HCT116 (cell line): ENCODE measurements at regions not wholly inside any gene's neighbourhood (a gene's known extent, or its start where the extent isn't known, plus 50 kb on each side); places are given as distances from the start of the nearest gene placed in this dataset.

ENCODE experiments used
- ATAC-seq: fragments of 200-7000 bp; cut with Tn5 transposase; 2 replicates; pipeline ENCODE4 v1.9.1; 2020; ENCODE audit warnings: mild to moderate bottlenecking, moderate library complexity
- BruUV-seq: library from RNA; stranded (reverse); fragments of 400-500 nt; replicated peaks from 2 replicates; lab custom pipeline; 2021; lab: Mats Ljungman, UMichigan
- CTCF ChIA-PET: fragments of 300-600 bp; sonication (Branson Sonifier 250); formaldehyde crosslinking; loops from one replicate; lab custom pipeline; 2021; ENCODE audit warnings: antibody characterized with exemption; lab: Charles Lee
- POLR2A ChIA-PET: fragments of 300-600, 350-600 bp; sonication (Branson Sonifier 250); formaldehyde crosslinking; loops from one replicate; lab custom pipeline; 2021; ENCODE audit warnings: antibody characterized with exemption; lab: Charles Lee
- RAD21 ChIA-PET, 2 experiments: fragments of 300-600 bp; sonication (Branson Sonifier 250); formaldehyde crosslinking; loops; one replicate each; lab custom pipeline; 2023; ENCODE audit warnings: low total read pairs in 2 of 2; ENCODE audit not compliant: uncharacterized antibody in 2 of 2, unreplicated experiment in 2 of 2, low non-redundant PET in 1 of 2; lab: Charles Lee
- DNase-seq: peaks from one replicate; pipeline ENCODE4 v3.0.0-alpha.2; 2010; ENCODE audit warnings: low read depth, low spot score
- H2AFZ ChIP-seq: fragments of 200-600 bp; shearing (Covaris generic), sonication (generic); 2 replicates; pipeline ENCODE4 v1.6.1; 2017; ENCODE audit warnings: low read depth, mixed run types, mixed read lengths, antibody characterized with exemption, low read length; ENCODE audit not compliant: poor library complexity, severe bottlenecking
- H3K27ac ChIP-seq: 2 replicates; pipeline ENCODE4 v1.5.1; 2012; ENCODE audit warnings: low read depth, low read length
- H3K27me3 ChIP-seq: fragments of 200-600 bp; sonication (generic); 2 replicates; pipeline ENCODE4 v1.6.1; 2016; ENCODE audit warnings: mixed run types, low read length, mixed read lengths; ENCODE audit not compliant: insufficient read depth
- H3K36me3 ChIP-seq, 2 experiments: fragments of 200-500 bp in 1 of 2; fragments of 200-600 bp in 1 of 2; sonication (Bioruptor generic) in 1 of 2; sonication (generic) in 1 of 2; 2 replicates each; pipeline versions ENCODE4 v1.5.1 to v1.6.1; 2014 to 2016; ENCODE audit warnings: low read length in 2 of 2, inconsistent platforms in 1 of 2, mixed read lengths in 1 of 2, mixed run types in 1 of 2; ENCODE audit not compliant: insufficient read depth in 2 of 2, control insufficient read depth in 1 of 2
- H3K4me1 ChIP-seq, 2 experiments: fragments of 200-600 bp in 1 of 2; sonication (generic) in 1 of 2; 2 replicates each; pipeline versions ENCODE4 v1.5.1 to v1.6.1; 2012 to 2017; ENCODE audit warnings: low read length in 2 of 2, inconsistent platforms in 1 of 2, mild to moderate bottlenecking in 1 of 2, mixed read lengths in 1 of 2, mixed run types in 1 of 2, moderate library complexity in 1 of 2; ENCODE audit not compliant: insufficient read depth in 2 of 2, control insufficient read depth in 1 of 2
- H3K4me2 ChIP-seq: fragments of 200-600 bp; sonication (generic); 2 replicates; pipeline ENCODE4 v1.6.1; 2017; ENCODE audit warnings: mixed run types, low read length, mixed read lengths
- H3K4me3 ChIP-seq, 2 experiments: fragments of 200-600 bp in 1 of 2; sonication (generic) in 1 of 2; replicated peaks in 1 of 2; 2 replicates each; pipeline ENCODE4 v1.5.1; 2011 to 2016; ENCODE audit warnings: low read length in 2 of 2, control low read depth in 1 of 2, low read depth in 1 of 2, mild to moderate bottlenecking in 1 of 2, mixed read lengths in 1 of 2, mixed run types in 1 of 2
- H3K79me2 ChIP-seq: fragments of 200-600 bp; sonication (generic); 2 replicates; pipeline ENCODE4 v1.6.1; 2017; ENCODE audit warnings: mild to moderate bottlenecking, mixed run types, low read length, moderate library complexity, mixed read lengths; ENCODE audit not compliant: insufficient read depth
- H3K9ac ChIP-seq: fragments of 200-600 bp; sonication (generic); 2 replicates; pipeline ENCODE4 v1.6.1; 2016; ENCODE audit warnings: low read length, mixed read lengths
- H3K9me2 ChIP-seq: fragments of 200-600 bp; sonication (generic), shearing (Covaris generic); 2 replicates; pipeline ENCODE4 v1.6.1; 2017; ENCODE audit warnings: mixed run types, mild to moderate bottlenecking, moderate library complexity; ENCODE audit not compliant: insufficient read depth
- H3K9me3 ChIP-seq, 2 experiments: fragments of 200-500 bp in 1 of 2; fragments of 200-600 bp in 1 of 2; sonication (Bioruptor generic) in 1 of 2; sonication (generic) in 1 of 2; 2 replicates each; pipeline ENCODE4 v1.6.1; 2014 to 2017; ENCODE audit warnings: low read length in 2 of 2, mixed read lengths in 2 of 2, inconsistent platforms in 1 of 2, low read depth in 1 of 2, mild to moderate bottlenecking in 1 of 2, mixed run types in 1 of 2, moderate library complexity in 1 of 2; ENCODE audit not compliant: control insufficient read depth in 1 of 2, insufficient read depth in 1 of 2
- H4K20me1 ChIP-seq: fragments of 200-600 bp; sonication (generic), shearing (Covaris generic); 2 replicates; pipeline ENCODE4 v1.6.1; 2017; ENCODE audit warnings: mixed run types, mild to moderate bottlenecking, moderate library complexity; ENCODE audit not compliant: insufficient read depth
- REST ChIP-seq: IDR thresholded peaks from 2 replicates; pipeline ENCODE4 v1.6.1; 2012; ENCODE audit warnings: low read depth
- intact Hi-C: fragments of 100-400 bp; cut with micrococcal nuclease; formaldehyde crosslinking; loops from 2 replicates; pipeline ENCODE4 v1.10.0; 2022

- POLR2A ChIA-PET = no interaction called here
- H3K36me3 ChIP-seq = no peaks in the 10 kb centered on the region
Observed at GRCh38 chr9:80094176-80094771, 522.5 kb downstream of the TLE4 start.

More at GRCh38 chr9:80094176-80094771, 522.5 kb downstream of the TLE4 start:
- Histone ChIP-seq H3K27me3 (no peaks in the 10 kb centered on the region), H3K9ac (no peak overlapping the region), H3K4me1 (no peaks in the 10 kb centered on the region), H4K20me1 (no peaks in the 10 kb centered on the region), H3K27ac (no peak overlapping the region), H3K9me2 (no peaks in the 10 kb centered on the region), H3K9me3 (peaks cover 3 to 21% of the 10 kb centered on the region in 2 experiments; a peak in 1 of 4 replicates), H3K4me2 (no peak overlapping the region)
- intact Hi-C loops = no loop called here
- DNase-seq (no peak), ATAC-seq (no peak)
- BruUV-seq = no TSS peak
- no peak for TF ChIP-seq REST
- TF ChIP-seq, all 23 proteins: peak for 0
- Histone ChIP-seq H3K79me2 (no peaks in the 10 kb centered on the region), H3K4me3 (no peak overlapping the region), H2AFZ (no peak overlapping the region)
- ChIA-PET CTCF (no interaction called here), RAD21 (no interaction called here)
